ENCODE measurements at regions not wholly inside any gene's neighbourhood (a gene's known extent, or its start where the extent isn't known, plus 50 kb on each side); places are given as distances from the start of the nearest gene placed in this dataset.
"Not testable (repeated sequence)": the region's sequence is repeated elsewhere in the genome, so short reads cannot be mapped to it uniquely, and the experiment has no call there.

DNA sequence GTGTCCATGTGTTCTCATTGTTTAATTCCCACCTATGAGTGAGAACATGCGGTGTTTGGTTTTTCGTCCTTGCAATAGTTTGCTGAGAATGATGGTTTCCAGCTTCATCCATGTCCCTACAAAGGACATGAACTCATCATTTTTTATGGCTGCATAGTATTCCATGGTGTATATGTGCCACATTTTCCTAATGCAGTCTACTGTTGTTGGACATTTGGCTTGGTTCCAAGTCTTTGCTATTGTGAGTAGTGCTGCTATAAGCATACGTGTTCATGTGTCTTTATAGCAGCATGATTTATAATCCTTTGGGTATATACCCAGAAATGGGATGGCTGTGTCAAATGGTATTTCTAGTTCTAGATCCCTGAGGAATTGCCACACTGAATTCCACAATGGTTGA is 144.1 kb upstream of the CCZ1B start:
- not testable (repeated sequence) for TF ChIP-seq POLR2AphosphoS5 (IDR thresholded peaks at IDR 0.05); RAD21 (conservative IDR thresholded peaks at IDR 0.05)
- TF ChIP-seq, protein P1, sequence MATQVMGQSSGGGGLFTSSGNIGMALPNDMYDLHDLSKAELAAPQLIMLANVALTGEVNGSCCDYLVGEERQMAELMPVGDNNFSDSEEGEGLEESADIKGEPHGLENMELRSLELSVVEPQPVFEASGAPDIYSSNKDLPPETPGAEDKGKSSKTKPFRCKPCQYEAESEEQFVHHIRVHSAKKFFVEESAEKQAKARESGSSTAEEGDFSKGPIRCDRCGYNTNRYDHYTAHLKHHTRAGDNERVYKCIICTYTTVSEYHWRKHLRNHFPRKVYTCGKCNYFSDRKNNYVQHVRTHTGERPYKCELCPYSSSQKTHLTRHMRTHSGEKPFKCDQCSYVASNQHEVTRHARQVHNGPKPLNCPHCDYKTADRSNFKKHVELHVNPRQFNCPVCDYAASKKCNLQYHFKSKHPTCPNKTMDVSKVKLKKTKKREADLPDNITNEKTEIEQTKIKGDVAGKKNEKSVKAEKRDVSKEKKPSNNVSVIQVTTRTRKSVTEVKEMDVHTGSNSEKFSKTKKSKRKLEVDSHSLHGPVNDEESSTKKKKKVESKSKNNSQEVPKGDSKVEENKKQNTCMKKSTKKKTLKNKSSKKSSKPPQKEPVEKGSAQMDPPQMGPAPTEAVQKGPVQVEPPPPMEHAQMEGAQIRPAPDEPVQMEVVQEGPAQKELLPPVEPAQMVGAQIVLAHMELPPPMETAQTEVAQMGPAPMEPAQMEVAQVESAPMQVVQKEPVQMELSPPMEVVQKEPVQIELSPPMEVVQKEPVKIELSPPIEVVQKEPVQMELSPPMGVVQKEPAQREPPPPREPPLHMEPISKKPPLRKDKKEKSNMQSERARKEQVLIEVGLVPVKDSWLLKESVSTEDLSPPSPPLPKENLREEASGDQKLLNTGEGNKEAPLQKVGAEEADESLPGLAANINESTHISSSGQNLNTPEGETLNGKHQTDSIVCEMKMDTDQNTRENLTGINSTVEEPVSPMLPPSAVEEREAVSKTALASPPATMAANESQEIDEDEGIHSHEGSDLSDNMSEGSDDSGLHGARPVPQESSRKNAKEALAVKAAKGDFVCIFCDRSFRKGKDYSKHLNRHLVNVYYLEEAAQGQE (IDR thresholded peaks at IDR 0.05; ENCODE audit: borderline replicate concordance) = not testable (repeated sequence)
